ENCODE measurements at regions not wholly inside any gene's neighbourhood (a gene's known extent, or its start where the extent isn't known, plus 50 kb on each side); places are given as distances from the start of the nearest gene placed in this dataset.
A peak's percentile ranks its signal among the peaks of the same experiment; 100 is the strongest.

- ATAC-seq (no peak), DNase-seq (ENCODE audit: low spot score) (no peak)
Measured at GRCh38 chr2:78263571-78263970, 741.4 kb upstream of the LRRTM4 start.

GRCh38 chr2:78264130-78264529 is 742.0 kb upstream of the LRRTM4 start:
- DNase-seq (ENCODE audit: low spot score) (no peak), ATAC-seq (no peak)

DNA sequence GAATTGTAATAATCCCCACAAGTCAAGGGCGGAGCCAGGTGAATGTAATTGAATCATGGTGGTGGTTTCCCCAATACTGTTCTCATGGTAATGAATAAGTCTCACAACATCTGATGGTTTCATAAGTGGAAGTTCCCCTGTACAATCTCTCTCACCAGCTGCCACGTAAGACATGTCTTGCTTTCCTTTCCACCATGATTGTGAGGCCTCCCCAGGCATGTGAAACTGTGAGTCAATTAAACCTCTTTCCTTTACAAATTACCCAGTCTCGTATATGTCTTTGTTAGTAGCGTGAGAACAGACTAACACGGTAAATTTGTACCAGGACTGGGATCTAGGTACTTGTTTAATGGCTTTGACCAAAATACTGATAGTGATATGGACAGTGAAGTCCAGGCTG is 744.3 kb upstream of the REG3G start:
- no peak for ATAC-seq
- no peak for DNase-seq (ENCODE audit: low spot score)

DNA sequence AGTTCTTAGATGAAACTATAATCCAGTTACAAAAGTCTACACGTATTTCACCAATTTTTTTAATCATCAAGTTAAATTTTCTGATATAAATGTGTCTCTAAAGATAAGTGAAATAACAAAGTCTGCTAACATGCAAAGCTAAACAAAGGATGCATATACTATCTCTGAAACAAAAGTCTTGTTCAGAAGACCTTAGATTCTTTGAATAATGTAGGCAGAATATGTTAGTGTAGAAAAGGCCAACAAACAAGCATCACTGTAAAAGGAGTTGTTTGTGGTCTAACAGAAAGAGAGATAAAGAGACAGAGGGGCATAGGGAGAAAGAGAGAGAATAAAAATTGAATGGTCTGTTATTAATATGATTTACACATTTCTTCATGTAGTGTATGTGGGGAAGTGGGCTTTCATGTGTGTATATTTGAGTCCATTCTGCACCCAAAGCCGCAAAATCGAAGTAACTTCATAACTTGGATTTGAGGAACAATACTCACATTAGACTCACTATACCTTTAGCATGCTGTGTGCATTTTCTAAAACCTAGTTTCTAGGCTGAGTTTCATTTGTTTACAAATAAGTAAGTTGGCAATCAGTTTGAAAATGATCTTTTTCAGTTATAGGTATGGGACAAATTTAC is 734.8 kb upstream of the REG3G start:
- ATAC-seq (no peak), DNase-seq (ENCODE audit: low spot score) (no peak)

- ATAC-seq (no peak), DNase-seq (ENCODE audit: low spot score) (no peak)
Measured at GRCh38 chr2:78293768-78294167, 731.7 kb upstream of the REG3G start.

DNA sequence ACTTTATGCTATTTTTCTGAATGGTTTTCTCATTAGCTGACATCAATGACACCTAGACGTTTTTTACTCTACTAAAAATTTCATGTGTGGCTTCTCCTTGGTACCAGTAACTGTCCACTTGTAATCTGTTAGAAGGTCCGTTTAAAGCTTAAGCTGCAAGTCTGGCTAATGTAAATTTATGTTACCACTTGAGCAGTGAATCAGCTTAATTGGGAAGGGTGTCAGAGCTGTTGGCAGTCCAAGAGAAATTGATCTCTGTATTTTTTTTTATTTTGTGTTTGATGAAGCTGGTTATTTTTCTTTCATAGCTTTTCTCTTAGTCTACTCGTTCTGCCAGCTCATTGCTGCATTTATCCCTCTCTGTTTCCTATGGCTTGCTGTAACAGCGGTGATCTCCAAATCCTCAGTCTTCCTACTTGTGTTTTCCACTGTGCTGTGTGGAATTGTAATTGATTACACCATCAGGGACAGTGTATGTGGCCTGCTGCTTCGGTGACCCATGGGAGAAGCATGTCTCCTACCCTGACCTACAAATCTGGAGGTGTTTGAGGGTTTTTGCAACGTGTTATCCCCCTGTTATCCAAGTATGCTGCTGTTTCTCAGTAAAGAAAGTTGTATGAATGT is 724.2 kb upstream of the REG3G start:
- no peak for ATAC-seq
- DNase-seq (ENCODE audit: low spot score) = no peak

- no peak for ATAC-seq
- DNase-seq (ENCODE audit: low spot score) = no peak
Measured at GRCh38 chr2:78304678-78305077, 720.8 kb upstream of the REG3G start.

DNA sequence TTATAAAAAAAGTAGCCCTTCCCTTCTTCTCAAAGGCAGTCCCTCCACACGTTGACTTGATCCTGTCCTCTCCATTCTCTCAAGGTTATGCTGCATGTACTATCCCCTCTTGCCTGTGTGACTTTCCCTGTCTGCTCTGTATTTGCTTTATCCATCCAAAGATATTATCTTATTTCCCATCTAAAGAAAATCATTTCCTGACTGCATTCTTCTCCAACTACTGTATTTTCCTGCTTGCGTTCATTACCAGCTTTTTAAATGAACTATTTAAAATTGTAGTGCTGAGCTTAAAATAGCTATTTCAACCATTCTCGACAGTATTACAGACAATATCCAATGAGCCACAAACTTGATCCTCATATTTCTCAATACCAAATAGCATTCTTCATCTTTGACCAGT is 716.0 kb upstream of the REG3G start:
- ATAC-seq (no peak), DNase-seq (ENCODE audit: low spot score) (no peak)

DNA sequence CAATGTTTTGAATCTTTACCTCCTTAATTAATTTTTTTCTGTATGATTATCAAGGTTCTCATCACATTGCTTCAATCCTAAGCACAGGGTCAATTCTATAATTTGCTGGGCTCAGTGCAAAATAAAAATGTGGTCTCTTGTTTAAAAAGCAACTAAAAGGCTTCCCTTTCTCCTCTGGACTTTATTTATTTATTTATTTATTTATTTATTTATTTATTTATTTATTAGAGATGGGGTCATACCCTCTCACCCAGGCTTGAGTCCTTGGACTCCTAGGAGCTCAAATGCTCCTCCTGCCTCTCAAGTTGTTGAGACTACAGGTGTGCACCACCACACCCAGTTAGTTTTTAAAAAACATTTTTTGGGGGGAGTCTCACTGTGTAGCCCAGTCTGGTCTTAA is 710.1 kb upstream of the REG3G start:
- ATAC-seq (no peak), DNase-seq (ENCODE audit: low spot score) (no peak)

- ATAC-seq (no peak), DNase-seq (ENCODE audit: low spot score) (no peak)
Measured at GRCh38 chr2:78318275-78318674, 707.2 kb upstream of the REG3G start.

GRCh38 chr2:78330193-78330592 is 695.3 kb upstream of the REG3G start:
- DNase-seq (ENCODE audit: low spot score) (no peak), ATAC-seq (no peak)

DNA sequence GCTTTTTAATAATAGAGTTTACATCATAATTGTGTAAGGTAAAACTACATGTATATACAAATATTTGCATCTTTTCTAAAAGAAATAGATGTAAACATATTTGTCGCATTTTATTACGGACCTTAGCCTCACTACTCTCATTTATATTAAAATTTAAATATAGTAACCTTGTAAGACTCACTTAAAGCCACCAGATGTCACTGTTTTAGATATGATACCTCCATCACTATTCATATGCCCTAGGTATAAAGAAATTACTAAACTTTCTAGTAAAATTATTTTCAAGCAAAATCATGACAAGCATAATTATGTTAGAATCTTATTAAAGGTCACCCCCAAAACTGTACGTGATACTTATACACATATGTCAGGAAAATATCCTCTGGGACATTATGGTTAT is 674.3 kb upstream of the REG3G start:
- no peak for DNase-seq (ENCODE audit: low spot score)
- no peak for ATAC-seq

- ATAC-seq (no peak), DNase-seq (ENCODE audit: low spot score) (no peak)
Measured at GRCh38 chr2:78353168-78353567, 672.3 kb upstream of the REG3G start.

DNA sequence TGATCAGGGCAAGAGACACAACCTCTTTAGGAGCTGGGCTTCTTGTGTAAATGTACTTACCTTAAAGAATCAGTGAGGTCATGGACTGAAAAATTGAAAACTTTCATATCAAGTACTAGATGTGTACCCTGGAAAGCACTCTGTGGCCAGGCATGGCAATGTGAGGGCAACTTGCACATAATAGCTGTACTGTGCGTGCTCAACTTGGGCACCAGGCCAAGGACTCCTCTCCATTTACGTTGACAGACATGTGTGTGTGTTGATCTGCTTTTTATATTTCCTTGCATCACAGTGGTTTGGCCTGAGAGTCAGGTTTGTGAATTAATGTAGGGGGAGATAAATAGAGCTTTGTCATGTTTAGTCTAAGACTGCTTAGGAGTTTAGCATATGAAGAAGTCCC is 669.5 kb upstream of the REG3G start:
- DNase-seq (ENCODE audit: low spot score) = no peak
- no peak for ATAC-seq

GRCh38 chr2:78383576-78383975 is 641.9 kb upstream of the REG3G start:
- ATAC-seq = no peak

DNA sequence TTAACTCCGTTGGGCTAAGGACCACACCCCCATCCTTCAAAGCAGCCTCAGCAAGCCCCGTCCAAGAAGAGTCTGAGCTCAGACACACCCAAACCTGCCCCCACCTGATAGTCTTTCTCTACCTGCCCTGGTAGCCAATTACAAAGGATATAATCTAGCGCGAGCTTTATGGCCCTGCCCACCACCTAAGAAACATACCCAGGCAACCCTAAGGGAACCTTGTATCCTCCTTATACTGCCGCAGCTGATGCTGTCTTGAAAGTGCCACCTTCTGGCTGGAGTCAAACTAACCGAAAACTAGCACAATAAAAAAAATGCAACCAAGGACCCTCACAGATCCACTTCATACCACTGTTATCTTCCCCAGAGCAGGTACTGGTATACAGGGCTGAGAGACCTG is 628.3 kb upstream of the REG3G start:
- no peak for DNase-seq (ENCODE audit: low spot score)
- ATAC-seq = no peak

More at GRCh38 chr2:78383576-78383975, 641.9 kb upstream of the REG3G start:
- no peak for DNase-seq (ENCODE audit: low spot score)

- ATAC-seq (no peak), DNase-seq (ENCODE audit: low spot score) (no peak)
Measured at GRCh38 chr2:78407960-78408794, 617.3 kb upstream of the REG3G start.

DNA sequence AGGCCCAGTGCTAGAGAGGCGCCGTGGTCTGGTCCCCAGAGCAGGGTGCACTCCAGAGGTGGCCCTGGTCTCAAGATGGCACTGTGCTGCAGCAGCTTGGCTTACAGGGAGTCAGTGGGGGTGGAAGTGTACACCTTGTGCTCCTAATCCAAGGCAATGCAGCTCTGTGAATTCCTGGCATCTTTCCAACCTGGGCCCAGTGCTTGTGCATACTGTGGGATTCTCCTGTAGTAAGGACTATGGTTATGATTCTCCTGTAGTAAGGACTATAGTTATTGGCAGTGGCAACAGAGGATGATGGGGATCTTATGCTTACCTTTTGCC is 616.7 kb upstream of the REG3G start:
- DNase-seq (ENCODE audit: low spot score) (peak; percentile 44), ATAC-seq (no peak)

- DNase-seq (ENCODE audit: low spot score) (no peak), ATAC-seq (no peak)
Measured at GRCh38 chr2:78411303-78411702, 614.2 kb upstream of the REG3G start.

- ATAC-seq (no peak), DNase-seq (ENCODE audit: low spot score) (no peak)
Measured at GRCh38 chr2:78416625-78417300, 608.7 kb upstream of the REG3G start.

- DNase-seq (ENCODE audit: low spot score) = no peak
- no peak for ATAC-seq
Measured at GRCh38 chr2:78417355-78417754, 608.1 kb upstream of the REG3G start.

GRCh38 chr2:78418021-78418420 is 607.5 kb upstream of the REG3G start:
- DNase-seq (ENCODE audit: low spot score) = no peak

More at GRCh38 chr2:78418021-78418420, 607.5 kb upstream of the REG3G start:
- no peak for ATAC-seq

Measured in left lobe of liver (tissue), 2 donors.